H1 (cell line): ENCODE measurements at regions not wholly inside any gene's neighbourhood (a gene's known extent, or its start where the extent isn't known, plus 50 kb on each side); places are given as distances from the start of the nearest gene placed in this dataset.

Source experiments
- CTCF ChIA-PET: fragments of 300-600 bp; sonication (Branson Sonifier 250); formaldehyde crosslinking; loops from one replicate; lab custom pipeline; 2021; ENCODE audit not compliant: partially characterized antibody; lab: Charles Lee
- POLR2A ChIA-PET: fragments of 300-600 bp; sonication (Branson Sonifier 250); formaldehyde crosslinking; loops from one replicate; lab custom pipeline; 2021; ENCODE audit warnings: inconsistent platforms; ENCODE audit not compliant: partially characterized antibody; lab: Charles Lee
- DNase-seq, 2 experiments: peaks; one replicate each; pipeline versions ENCODE4 v3.0.0 to v3.0.0-alpha.2; 2010 to 2022; ENCODE audit warnings: low spot score in 2 of 2, low read depth in 1 of 2, mixed read lengths in 1 of 2
- FAIRE-seq: peaks from 2 replicates; lab custom pipeline; 2011; peaks lifted over from hg19 to GRCh38; lab: Jason Lieb, UNC
- H2AFZ ChIP-seq: 2 replicates; pipeline ENCODE4 v1.8.1; 2012; ENCODE audit warnings: low read length, inconsistent platforms
- H2AK5ac ChIP-seq: 2 replicates; pipeline ENCODE4 v1.6.1; 2013; ENCODE audit warnings: low read depth, low read length
- H2BK120ac ChIP-seq: replicated peaks from 2 replicates; pipeline ENCODE3; 2013; ENCODE audit warnings: low read depth, low read length, inconsistent platforms
- H2BK12ac ChIP-seq: 2 replicates; pipeline ENCODE4 v1.6.1; 2013; ENCODE audit warnings: low read depth, low read length
- H2BK15ac ChIP-seq: 2 replicates; pipeline ENCODE4 v1.6.1; 2013; ENCODE audit warnings: low read length
- H2BK20ac ChIP-seq: 2 replicates; pipeline ENCODE4 v1.6.1; 2013; ENCODE audit warnings: low read length
- H2BK5ac ChIP-seq: 2 replicates; pipeline ENCODE4 v1.6.1; 2013; ENCODE audit warnings: low read depth, low read length
- H3K14ac ChIP-seq: 2 replicates; pipeline ENCODE4 v1.6.1; 2013; ENCODE audit warnings: inconsistent platforms; ENCODE audit not compliant: insufficient read length
- H3K18ac ChIP-seq: 2 replicates; pipeline ENCODE4 v1.6.1; 2013; ENCODE audit warnings: low read length; ENCODE audit errors: extremely low read depth
- H3K23ac ChIP-seq: 2 replicates; pipeline ENCODE4 v1.6.1; 2013; ENCODE audit warnings: inconsistent platforms; ENCODE audit not compliant: insufficient read length
- H3K23me2 ChIP-seq: 2 replicates; pipeline ENCODE4 v1.6.1; 2013; ENCODE audit warnings: low read depth, low read length
- H3K27ac ChIP-seq: 2 replicates; pipeline ENCODE4 v1.6.1; 2011; ENCODE audit warnings: low read depth, low read length, inconsistent platforms
- H3K27me3 ChIP-seq, 4 experiments: replicated peaks in 1 of 4; 1 replicate in 1 of 4; 2 replicates in 3 of 4; pipeline versions ENCODE4 v1.6.1 to v1.8.1; 2011 to 2013; ENCODE audit warnings: low read length in 3 of 4, mild to moderate bottlenecking in 3 of 4, inconsistent platforms in 2 of 4, mixed read lengths in 2 of 4, moderate library complexity in 1 of 4; ENCODE audit not compliant: control insufficient read depth in 3 of 4, insufficient read depth in 3 of 4; ENCODE audit errors: extremely low read depth in 1 of 4
- H3K36me3 ChIP-seq, 4 experiments: 2 replicates each; pipeline versions ENCODE4 v1.6.1 to v1.8.1; 2011 to 2013; ENCODE audit warnings: mild to moderate bottlenecking in 4 of 4, low read length in 3 of 4, moderate library complexity in 2 of 4, control low read depth in 1 of 4, inconsistent platforms in 1 of 4; ENCODE audit not compliant: insufficient read depth in 4 of 4, control insufficient read depth in 2 of 4
- H3K4ac ChIP-seq: replicated peaks from 2 replicates; pipeline ENCODE3; 2013; ENCODE audit warnings: low read length, low read depth, mixed read lengths, inconsistent platforms; ENCODE audit not compliant: insufficient read length
- H3K4me1 ChIP-seq, 4 experiments: replicated peaks in 1 of 4; 1 replicate in 1 of 4; 2 replicates in 3 of 4; pipeline versions ENCODE4 v1.6.1 to v1.8.1; 2011 to 2013; ENCODE audit warnings: low read length in 3 of 4, inconsistent platforms in 2 of 4, mixed read lengths in 1 of 4; ENCODE audit not compliant: insufficient read depth in 4 of 4, control insufficient read depth in 3 of 4
- H3K4me2 ChIP-seq, 2 experiments: 2 replicates each; pipeline versions ENCODE4 v1.6.1 to v1.8.1; 2011 to 2013; ENCODE audit warnings: low read depth in 2 of 2, low read length in 2 of 2, control low read depth in 1 of 2, inconsistent platforms in 1 of 2, mild to moderate bottlenecking in 1 of 2; ENCODE audit not compliant: insufficient read depth in 1 of 2
- H3K4me3 ChIP-seq, 4 experiments: fragments of 200-600, 300-600 bp in 1 of 4; sonication (generic), shearing (Covaris generic), sonication (Bioruptor Twin) in 1 of 4; 2 replicates each; pipeline versions ENCODE4 v1.5.1 to v1.8.1; 2011 to 2016; ENCODE audit warnings: low read length in 4 of 4, low read depth in 3 of 4, control low read depth in 2 of 4, inconsistent platforms in 2 of 4, mild to moderate bottlenecking in 2 of 4, mixed read lengths in 1 of 4, moderate library complexity in 1 of 4; ENCODE audit not compliant: insufficient read depth in 2 of 4; ENCODE audit errors: extremely low read depth in 1 of 4
- H3K56ac ChIP-seq: replicated peaks from 2 replicates; pipeline ENCODE3; 2013; ENCODE audit warnings: low read depth, mild to moderate bottlenecking, mixed read lengths, low read length, inconsistent platforms; ENCODE audit not compliant: insufficient read length
- H3K79me1 ChIP-seq: 2 replicates; pipeline ENCODE4 v1.6.1; 2013; ENCODE audit warnings: low read depth, low read length, control low read depth
- H3K79me2 ChIP-seq, 2 experiments: 2 replicates each; pipeline versions ENCODE4 v1.6.1 to v1.8.1; 2012 to 2013; ENCODE audit warnings: low read length in 2 of 2, mild to moderate bottlenecking in 2 of 2, inconsistent platforms in 1 of 2; ENCODE audit not compliant: insufficient read depth in 2 of 2, control insufficient read depth in 1 of 2
- H3K9ac ChIP-seq, 4 experiments: replicated peaks in 1 of 4; 1 replicate in 1 of 4; 2 replicates in 3 of 4; pipeline versions ENCODE4 v1.6.1 to v1.8.1; 2011 to 2013; ENCODE audit warnings: low read depth in 3 of 4, low read length in 3 of 4, control low read depth in 2 of 4, mild to moderate bottlenecking in 2 of 4, moderate library complexity in 2 of 4, inconsistent platforms in 1 of 4; ENCODE audit errors: extremely low read depth in 1 of 4
- H3K9me3 ChIP-seq, 2 experiments: 2 replicates each; pipeline versions ENCODE4 v1.6.1 to v1.8.1; 2012 to 2013; ENCODE audit warnings: mild to moderate bottlenecking in 2 of 2, moderate library complexity in 2 of 2, control low read depth in 1 of 2, inconsistent platforms in 1 of 2, low read depth in 1 of 2, low read length in 1 of 2, mixed read lengths in 1 of 2; ENCODE audit not compliant: insufficient read depth in 2 of 2
- H4K20me1 ChIP-seq, 2 experiments: replicated peaks in 1 of 2; 2 replicates each; pipeline versions ENCODE3 to v1.8.1; 2011 to 2013; ENCODE audit warnings: inconsistent platforms in 2 of 2, low read length in 2 of 2, mild to moderate bottlenecking in 1 of 2; ENCODE audit not compliant: insufficient read depth in 2 of 2, control insufficient read depth in 1 of 2
- H4K5ac ChIP-seq: 2 replicates; pipeline ENCODE4 v1.6.1; 2013; ENCODE audit warnings: low read length, low read depth, mixed read lengths, inconsistent platforms; ENCODE audit not compliant: insufficient read length
- H4K8ac ChIP-seq: 2 replicates; pipeline ENCODE4 v1.8.0; 2013; ENCODE audit warnings: mild to moderate bottlenecking, moderate library complexity, low read length, inconsistent platforms; ENCODE audit not compliant: insufficient read depth; ENCODE audit errors: extremely low read depth
- H4K91ac ChIP-seq: replicated peaks from 2 replicates; pipeline ENCODE3; 2013; ENCODE audit warnings: low read length, mixed read lengths, inconsistent platforms; ENCODE audit not compliant: insufficient read length
- ASH2L ChIP-seq: fragments of 200-600, 300-600 bp; sonication (generic); IDR thresholded peaks from one replicate; pipeline ENCODE4 v1.7.1; 2017; ENCODE audit warnings: low read length
- FOSL1 ChIP-seq: IDR thresholded peaks from 2 replicates; pipeline ENCODE4 v1.6.1; 2011; ENCODE audit warnings: mild to moderate bottlenecking, low read depth, low read length, moderate library complexity; ENCODE audit not compliant: insufficient read depth
- POLR2AphosphoS5 ChIP-seq: IDR thresholded peaks from 2 replicates; pipeline ENCODE4 v1.6.1; 2011; ENCODE audit warnings: low read depth, low read length
- SIN3A ChIP-seq, 2 experiments: IDR thresholded peaks in 1 of 2; conservative IDR thresholded peaks in 1 of 2; 2 replicates each; pipeline ENCODE4 v1.6.1; 2011 to 2012; ENCODE audit warnings: low read length in 2 of 2, improper control_type of control experiment in 1 of 2, low read depth in 1 of 2, mild to moderate bottlenecking in 1 of 2
- SP2 ChIP-seq: IDR thresholded peaks from 2 replicates; pipeline ENCODE4 v1.6.1; 2012; ENCODE audit warnings: mild to moderate bottlenecking, low read length, inconsistent platforms
- SUZ12 ChIP-seq: fragments of 200-600 bp; sonication (generic); IDR thresholded peaks from 2 replicates; pipeline ENCODE4 v1.6.1; 2012; ENCODE audit warnings: mild to moderate bottlenecking, inconsistent platforms, low read length, moderate library complexity, mixed read lengths
- YY1 ChIP-seq: IDR thresholded peaks from 2 replicates; pipeline ENCODE4 v1.6.1; 2011; ENCODE audit warnings: low read depth, mild to moderate bottlenecking, low read length
- WGBS, 2 experiments: shearing (Covaris generic) in 1 of 2; methylation state at CpG; one replicate each; pipeline versions ENCODE4 v1.1.6 to v1.1.7; 2013 to 2015; ENCODE audit warnings: low lambda C conversion rate in 2 of 2, mixed read lengths in 2 of 2, inconsistent platforms in 1 of 2, low coverage in 1 of 2, missing lambda C conversion rate in 1 of 2; ENCODE audit not compliant: insufficient replicate concordance in 2 of 2, insufficient coverage in 1 of 2, insufficient read length in 1 of 2; ENCODE audit errors: extremely low coverage in 1 of 2, missing lambda C conversion rate in 1 of 2; 5-methylcytosine and 5-hydroxymethylcytosine counted together

GRCh38 chr5:115428676-115429075, 115.9 kb downstream of the FEM1C start:
- H4K8ac ChIP-seq, result no peak overlapping the region
- H3K79me1 ChIP-seq, result no peaks in the 10 kb centered on the region
- H2BK20ac ChIP-seq, result no peak overlapping the region
- no peak overlapping the region for H2BK15ac ChIP-seq
- H2BK12ac ChIP-seq, result no peak overlapping the region
- H3K4me3 ChIP-seq, result no peak overlapping the region
- H3K36me3 ChIP-seq, result no peaks in the 10 kb centered on the region
- H3K27me3 ChIP-seq, result no peaks in the 10 kb centered on the region
- no peak overlapping the region for H3K56ac ChIP-seq
- H3K23me2 ChIP-seq, result no peaks in the 10 kb centered on the region
- H3K23ac ChIP-seq, result no peak overlapping the region
- no peaks in the 10 kb centered on the region for H3K9me3 ChIP-seq
- 94% methylated on average over 2 of the region's 2 CpGs; no CpG with 5 or more reads in 1 of the 2 experiments for WGBS, 2 experiments
- no peak overlapping the region for H3K18ac ChIP-seq
- no peak overlapping the region for H2BK5ac ChIP-seq
- H3K4me1 ChIP-seq, result peaks cover 0 to 6% (median 0%) of the 10 kb centered on the region in 4 experiments; a peak in 1 of 7 replicates
- H4K20me1 ChIP-seq, result no peaks in the 10 kb centered on the region
- no peak overlapping the region for H2AFZ ChIP-seq
- H2AK5ac ChIP-seq, result no peak overlapping the region
- H4K5ac ChIP-seq, result no peak overlapping the region
- no peak for FAIRE-seq
- H2BK120ac ChIP-seq, result no peak overlapping the region
- H3K4ac ChIP-seq, result no peak overlapping the region
- no peak overlapping the region for H4K91ac ChIP-seq
- no peaks in the 10 kb centered on the region for H3K79me2 ChIP-seq
- no peak overlapping the region for H3K14ac ChIP-seq
- no peak overlapping the region for H3K9ac ChIP-seq
- POLR2A ChIA-PET, result no interaction called here
- CTCF ChIA-PET, result interaction anchor here (0.6 to 1.6 kb wide), 4 partner anchors 13 to 331 kb away, joined by 3 to 4 read pairs (median 3); no protein-coding TSS in a partner anchor
- DNase-seq, result no peak
- no peak overlapping the region for H3K4me2 ChIP-seq
- TF ChIP-seq FOSL1 (no peak), ASH2L (no peak), POLR2AphosphoS5 (no peak), SIN3A (conservative IDR thresholded peaks at IDR 0.05 in 1 of 2, IDR thresholded peaks at IDR 0.05 in 1 of 2; ENCODE audit: low read depth in 1 of 2, low read length in 2 of 2) (no peak), SUZ12 (no peak), SP2 (no peak), YY1 (no peak)
- TF ChIP-seq, all 59 proteins: peak for 0
- no peak overlapping the region for H3K27ac ChIP-seq
